Anterior cingulate cortex (tissue), 58 donors: ENCODE measurements at regions not wholly inside any gene's neighbourhood (a gene's known extent, or its start where the extent isn't known, plus 50 kb on each side); places are given as distances from the start of the nearest gene placed in this dataset.
"Not testable (repeated sequence)": the region's sequence is repeated elsewhere in the genome, so short reads cannot be mapped to it uniquely, and the experiment has no call there.

Experiments
- DNase-seq, 58 donors: peaks; one replicate each; lab custom pipeline; 2025; lab: John Stamatoyannopoulos, UW

DNA sequence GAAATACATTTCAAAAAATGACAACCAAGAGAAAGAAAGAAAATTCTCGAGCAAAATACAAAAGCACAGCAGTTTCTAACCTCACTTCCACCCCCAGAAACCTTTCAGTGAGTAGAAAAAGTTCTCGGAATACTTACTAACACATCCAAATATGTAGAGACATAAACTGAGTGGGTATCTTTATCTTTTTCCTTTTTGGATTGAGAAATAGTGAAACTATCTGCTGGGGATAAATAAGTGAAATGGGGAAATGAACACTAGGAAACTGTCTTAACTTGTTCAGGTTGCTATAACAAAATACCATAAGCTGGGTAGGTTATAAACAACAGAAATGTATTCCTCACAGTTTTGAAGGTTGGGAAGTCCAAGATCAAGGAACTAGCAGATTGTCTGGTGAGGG lies 72.0 kb downstream of the VCAM1 start:
- no peak for DNase-seq

- DNase-seq, result no peak
Observed at GRCh38 chr1:100793659-100794058, 74.1 kb downstream of the VCAM1 start.

GRCh38 chr1:100794748-100795645 lies 75.5 kb downstream of the VCAM1 start:
- peak in 1 of 58 donors; percentile 12 for DNase-seq

DNA sequence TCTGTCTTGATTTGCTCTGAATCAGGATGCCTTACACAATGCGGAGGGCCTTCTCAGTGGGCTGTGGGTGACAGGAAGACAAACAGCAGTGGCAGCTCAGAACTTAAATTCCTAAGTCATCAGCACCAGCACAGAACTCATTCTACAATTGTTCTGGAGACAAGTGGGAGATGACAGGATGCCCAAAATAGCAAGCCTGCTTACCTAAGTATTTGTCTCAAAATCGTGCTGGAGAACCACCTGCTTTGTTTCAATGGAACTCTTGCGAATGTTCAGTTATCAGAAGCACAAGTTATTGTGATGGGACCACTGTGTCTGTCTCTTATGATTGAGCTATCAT lies 76.1 kb downstream of the VCAM1 start:
- DNase-seq, result peak in 6 of 58 donors; percentile 1 to 26 (median 4)

DNA sequence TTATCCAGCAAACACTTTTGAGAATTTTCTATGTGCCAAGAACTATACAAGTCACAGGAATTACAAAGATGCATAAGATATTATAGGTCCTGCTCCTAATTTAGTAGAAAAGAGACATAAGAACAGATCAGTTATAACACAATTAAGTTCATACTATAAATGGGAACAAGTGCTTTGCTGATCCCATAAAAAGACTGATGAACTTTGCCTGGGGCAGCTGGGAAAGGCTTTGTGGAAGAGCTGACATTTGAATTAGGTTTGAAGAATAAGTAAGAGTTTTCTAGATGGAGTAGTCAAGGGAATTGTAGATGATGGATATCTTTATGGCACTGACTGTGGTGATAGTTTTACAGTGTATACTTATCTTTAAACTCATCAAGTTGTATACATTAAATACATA lies 76.5 kb downstream of the VCAM1 start:
- DNase-seq, result no peak

- no peak for DNase-seq
Observed at GRCh38 chr1:100799548-100799947, 80.0 kb downstream of the VCAM1 start.

DNA sequence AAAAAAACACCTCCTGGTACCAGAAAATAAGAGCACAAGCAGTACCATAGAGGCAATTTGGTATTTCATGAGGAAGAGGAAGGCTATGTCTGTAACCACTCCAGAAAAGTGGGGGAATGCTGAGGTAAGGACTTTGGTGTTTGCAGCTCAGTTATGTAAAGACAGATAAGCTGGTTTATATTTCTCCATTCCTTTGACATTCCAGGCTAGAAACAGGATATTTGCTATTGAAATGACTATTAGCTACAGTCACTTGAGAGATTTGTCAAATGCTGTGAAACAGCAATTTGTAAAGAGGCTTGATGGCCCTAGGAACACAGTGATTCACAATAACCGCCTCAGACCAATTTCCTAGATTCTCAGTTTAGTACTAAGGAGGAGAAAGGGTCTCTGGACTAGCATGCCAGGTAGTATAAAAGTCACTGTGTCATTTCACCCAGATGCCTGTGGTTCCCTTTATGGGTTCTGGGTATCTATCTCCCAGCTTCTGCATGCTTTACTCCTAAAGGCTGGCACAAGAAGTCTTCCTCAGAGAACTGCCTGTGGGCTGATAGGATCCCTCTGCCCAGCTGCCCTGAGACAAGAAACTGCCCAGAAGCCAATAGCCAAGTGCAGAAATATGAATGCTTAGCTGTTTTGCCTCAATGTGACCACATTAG lies 80.5 kb downstream of the VCAM1 start:
- DNase-seq, result no peak

- DNase-seq, result not testable (repeated sequence)
Observed at GRCh38 chr1:100801256-100801655, 81.7 kb downstream of the VCAM1 start.

DNA sequence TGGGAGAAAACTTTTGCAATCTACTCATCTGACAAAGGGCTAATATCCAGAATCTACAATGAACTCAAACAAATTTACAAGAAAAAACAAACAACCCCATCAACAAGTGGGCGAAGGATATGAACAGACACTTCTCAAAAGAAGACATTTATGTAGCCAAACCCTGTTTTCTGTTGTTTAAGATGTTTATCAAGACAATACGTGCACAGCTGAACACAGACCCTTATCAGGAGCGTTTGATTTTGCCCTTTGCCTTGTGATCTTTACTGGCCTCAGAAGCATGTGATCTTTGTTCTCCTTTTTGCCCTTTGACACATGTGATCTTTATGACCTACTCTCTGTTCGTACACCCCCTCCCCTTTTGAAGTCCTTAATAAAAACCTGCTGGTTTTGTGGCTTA lies 83.7 kb downstream of the VCAM1 start:
- not testable (repeated sequence) for DNase-seq

DNA sequence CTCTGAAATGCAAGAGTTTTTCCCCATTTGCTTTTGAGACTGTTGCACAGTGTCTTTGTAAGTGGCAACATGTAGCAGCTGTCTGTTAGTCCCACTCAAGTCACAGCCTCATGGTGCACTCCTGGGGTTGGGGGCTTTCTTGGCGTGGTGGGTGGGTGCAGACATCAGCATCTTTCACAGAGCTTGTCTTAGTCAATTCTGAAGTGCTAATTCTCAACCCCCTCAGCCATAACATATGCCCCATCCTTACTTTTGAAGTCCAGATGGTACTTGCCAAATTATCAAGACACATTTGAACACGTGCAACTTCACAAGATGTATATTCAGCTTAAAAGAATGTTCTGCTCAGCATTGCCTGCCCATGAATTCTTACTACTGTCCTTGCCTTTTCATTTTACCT lies 87.1 kb downstream of the VCAM1 start:
- DNase-seq, result peak in 3 of 58 donors; percentile 3 to 8 (median 5)

GRCh38 chr1:100810360-100810759 lies 84.3 kb downstream of the EXTL2 start:
- no peak for DNase-seq

GRCh38 chr1:100811808-100812207 lies 82.8 kb downstream of the EXTL2 start:
- no peak for DNase-seq

- DNase-seq, result not testable (repeated sequence)
Observed at GRCh38 chr1:100814938-100815337, 79.7 kb downstream of the EXTL2 start.

DNA sequence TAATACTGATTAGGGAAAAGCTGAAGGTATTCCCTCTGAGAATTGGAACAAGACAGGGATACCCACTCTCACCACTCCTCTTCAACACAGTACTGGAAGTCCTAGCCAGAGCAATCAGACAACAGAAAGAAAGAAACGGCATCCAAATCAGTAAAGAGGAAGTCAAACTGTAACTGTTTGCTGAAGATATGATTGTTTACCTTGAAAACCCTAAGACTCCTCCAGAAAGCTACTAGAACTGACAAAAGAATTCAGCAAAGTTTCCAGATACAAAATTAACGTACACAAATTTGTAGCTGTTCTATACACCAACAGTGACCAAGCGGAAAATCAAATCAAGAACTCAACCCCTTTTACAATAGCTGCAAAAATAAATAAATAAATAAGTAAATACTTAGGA lies 78.6 kb downstream of the EXTL2 start:
- no peak for DNase-seq

DNA sequence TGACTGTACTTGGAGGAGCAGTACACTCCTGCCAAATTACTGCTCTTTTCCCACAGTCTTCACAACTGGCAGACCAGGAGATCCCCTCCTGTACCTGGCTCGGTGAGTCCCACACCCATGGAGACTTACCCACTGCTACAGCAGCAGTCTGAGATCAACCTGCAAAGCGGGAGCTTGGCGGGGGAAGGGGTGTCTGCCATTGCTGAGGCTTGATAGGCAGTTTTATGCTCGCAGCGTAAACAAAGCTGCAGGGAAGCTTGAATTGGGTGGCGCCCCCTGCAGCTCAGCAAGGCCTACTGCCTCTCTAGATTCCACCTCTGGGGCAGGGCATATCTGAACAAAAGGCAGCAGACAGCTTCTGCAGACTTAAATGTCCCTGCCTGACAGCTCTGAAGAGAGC lies 74.4 kb downstream of the EXTL2 start:
- DNase-seq, result not testable (repeated sequence)

DNA sequence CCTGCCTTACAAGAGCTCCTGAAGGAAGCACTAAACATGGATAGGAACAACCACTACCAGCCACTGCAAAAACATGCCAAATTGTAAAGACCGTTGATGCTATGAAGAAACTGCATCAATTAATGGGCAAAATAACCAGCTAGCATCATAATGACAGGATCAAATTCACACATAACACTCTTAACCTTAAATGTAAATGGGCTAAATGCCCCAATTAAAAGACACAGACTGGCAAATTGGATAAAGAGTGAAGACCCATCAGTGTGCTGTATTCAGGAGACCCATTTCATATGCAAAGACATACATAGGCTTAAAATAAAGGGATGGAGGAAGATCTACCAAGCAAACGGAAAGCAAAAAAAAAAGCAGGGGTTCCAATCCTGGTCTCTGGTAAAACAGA lies 72.7 kb downstream of the EXTL2 start:
- not testable (repeated sequence) for DNase-seq
